ENCODE measurements at regions not wholly inside any gene's neighbourhood (a gene's known extent, or its start where the extent isn't known, plus 50 kb on each side); places are given as distances from the start of the nearest gene placed in this dataset.

GRCh38 chr21:21622460-21623234 is 624.4 kb downstream of the NCAM2 start:
- 82% methylated on average over 2 of the region's 3 CpGs for WGBS (ENCODE audit: insufficient coverage)
- no peaks in the 10 kb centered on the region for H3K9me3 ChIP-seq (ENCODE audit: control insufficient read depth, insufficient read depth, low read length)
- no peak overlapping the region for H3K27ac ChIP-seq (ENCODE audit: low read length)
- Mint-ChIP-seq H3K4me3 (no peak overlapping the region), H3K4me1 (no peaks in the 10 kb centered on the region), H3K27me3 (ENCODE audit: low read depth in 2 of 2) (no peaks in the 10 kb centered on the region), H3K36me3 (no peaks in the 10 kb centered on the region), H3K9me3 (peaks cover 9 to 20% of the 10 kb centered on the region in 2 donors), H3K27ac (no peak overlapping the region)
- ATAC-seq (no peak), DNase-seq (no peak)
- no peaks in the 10 kb centered on the region for H3K27me3 ChIP-seq (ENCODE audit: control insufficient read depth, insufficient read depth, low read length)
- H3K36me3 ChIP-seq (ENCODE audit: control insufficient read depth, insufficient read depth, low read length): no peaks in the 10 kb centered on the region
- H3K4me3 ChIP-seq (ENCODE audit: low read length): no peak overlapping the region
- intact Hi-C loops (cut with micrococcal nuclease): no loop called here
- TF ChIP-seq, protein P1, sequence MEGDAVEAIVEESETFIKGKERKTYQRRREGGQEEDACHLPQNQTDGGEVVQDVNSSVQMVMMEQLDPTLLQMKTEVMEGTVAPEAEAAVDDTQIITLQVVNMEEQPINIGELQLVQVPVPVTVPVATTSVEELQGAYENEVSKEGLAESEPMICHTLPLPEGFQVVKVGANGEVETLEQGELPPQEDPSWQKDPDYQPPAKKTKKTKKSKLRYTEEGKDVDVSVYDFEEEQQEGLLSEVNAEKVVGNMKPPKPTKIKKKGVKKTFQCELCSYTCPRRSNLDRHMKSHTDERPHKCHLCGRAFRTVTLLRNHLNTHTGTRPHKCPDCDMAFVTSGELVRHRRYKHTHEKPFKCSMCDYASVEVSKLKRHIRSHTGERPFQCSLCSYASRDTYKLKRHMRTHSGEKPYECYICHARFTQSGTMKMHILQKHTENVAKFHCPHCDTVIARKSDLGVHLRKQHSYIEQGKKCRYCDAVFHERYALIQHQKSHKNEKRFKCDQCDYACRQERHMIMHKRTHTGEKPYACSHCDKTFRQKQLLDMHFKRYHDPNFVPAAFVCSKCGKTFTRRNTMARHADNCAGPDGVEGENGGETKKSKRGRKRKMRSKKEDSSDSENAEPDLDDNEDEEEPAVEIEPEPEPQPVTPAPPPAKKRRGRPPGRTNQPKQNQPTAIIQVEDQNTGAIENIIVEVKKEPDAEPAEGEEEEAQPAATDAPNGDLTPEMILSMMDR (IDR thresholded peaks at IDR 0.05): no peak
- H3K4me1 ChIP-seq (ENCODE audit: control insufficient read depth, insufficient read depth, low read length): no peaks in the 10 kb centered on the region

DNA sequence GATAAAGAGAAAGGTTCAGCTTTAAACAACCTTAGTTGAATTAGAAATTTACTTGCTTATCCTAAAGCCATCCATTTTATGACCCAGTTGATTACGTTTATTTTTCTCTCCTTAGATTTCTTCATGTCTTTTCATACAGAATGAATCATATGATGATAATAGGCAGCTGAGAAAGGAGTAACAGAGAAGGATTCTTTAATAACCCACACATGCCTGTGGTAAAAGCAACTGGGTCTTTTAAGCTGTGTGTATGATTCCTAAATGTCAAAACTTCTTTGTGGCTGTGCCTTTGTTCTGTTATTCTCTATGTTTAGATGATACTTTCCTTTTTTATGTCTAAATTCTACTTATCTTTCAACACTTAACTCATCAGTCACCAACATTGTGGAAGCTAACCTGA is 626.5 kb downstream of the NCAM2 start:
- no CpG with 5 or more reads among the region's 1 CpG for WGBS (ENCODE audit: insufficient coverage)

DNA sequence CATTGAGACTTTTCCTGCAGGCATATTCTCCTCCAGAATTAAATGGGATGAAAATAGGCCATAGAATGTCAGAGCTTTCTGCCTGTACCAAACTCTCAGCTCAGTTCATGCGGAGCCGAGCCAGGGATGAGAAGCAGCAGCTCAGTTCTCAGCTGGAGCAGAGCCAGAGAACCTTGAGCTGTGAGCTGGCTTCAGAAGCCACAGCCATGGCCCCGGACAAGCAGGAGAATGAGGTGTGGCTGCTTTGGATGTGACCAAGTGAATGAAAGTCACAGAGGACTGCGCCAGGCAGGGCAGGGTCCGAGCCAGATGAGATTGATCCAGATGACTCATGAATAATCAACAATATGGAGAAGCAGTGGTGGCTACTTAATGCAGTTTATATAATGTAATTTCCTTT is 633.8 kb downstream of the NCAM2 start:
- 87% methylated on average over 5 of the region's 5 CpGs for WGBS (ENCODE audit: insufficient coverage)
- no peak for DNase-seq
- Mint-ChIP-seq H3K4me3 (no peak overlapping the region), H3K4me1 (no peaks in the 10 kb centered on the region), H3K9me3 (peaks cover 14 to 21% of the 10 kb centered on the region in 2 donors), H3K27me3 (ENCODE audit: low read depth in 2 of 2) (no peaks in the 10 kb centered on the region), H3K36me3 (no peaks in the 10 kb centered on the region), H3K27ac (no peak overlapping the region)
- TF ChIP-seq, protein P1 (IDR thresholded peaks at IDR 0.05): no peak
- H3K27me3 ChIP-seq (ENCODE audit: control insufficient read depth, insufficient read depth, low read length): no peaks in the 10 kb centered on the region
- no peak for ATAC-seq
- H3K27ac ChIP-seq (ENCODE audit: low read length): no peak overlapping the region
- H3K36me3 ChIP-seq (ENCODE audit: control insufficient read depth, insufficient read depth, low read length): no peaks in the 10 kb centered on the region
- H3K9me3 ChIP-seq (ENCODE audit: control insufficient read depth, insufficient read depth, low read length): peaks cover 4% of the 10 kb centered on the region
- no peak overlapping the region for H3K4me3 ChIP-seq (ENCODE audit: low read length)
- no peaks in the 10 kb centered on the region for H3K4me1 ChIP-seq (ENCODE audit: control insufficient read depth, insufficient read depth, low read length)
- intact Hi-C loops (cut with micrococcal nuclease): no loop called here

More for the DNA sequence above, 626.5 kb downstream of the NCAM2 start:
- no peaks in the 10 kb centered on the region for H3K27me3 ChIP-seq (ENCODE audit: control insufficient read depth, insufficient read depth, low read length)
- Mint-ChIP-seq H3K36me3 (no peaks in the 10 kb centered on the region), H3K4me1 (no peaks in the 10 kb centered on the region), H3K27ac (no peak overlapping the region), H3K27me3 (ENCODE audit: low read depth in 2 of 2) (no peaks in the 10 kb centered on the region), H3K4me3 (no peak overlapping the region), H3K9me3 (peaks cover 9 to 22% of the 10 kb centered on the region in 2 donors)
- H3K36me3 ChIP-seq (ENCODE audit: control insufficient read depth, insufficient read depth, low read length): no peaks in the 10 kb centered on the region
- no peaks in the 10 kb centered on the region for H3K9me3 ChIP-seq (ENCODE audit: control insufficient read depth, insufficient read depth, low read length)
- intact Hi-C loops (cut with micrococcal nuclease): no loop called here
- H3K4me1 ChIP-seq (ENCODE audit: control insufficient read depth, insufficient read depth, low read length): no peaks in the 10 kb centered on the region
- TF ChIP-seq, protein P1 (IDR thresholded peaks at IDR 0.05): no peak
- H3K27ac ChIP-seq (ENCODE audit: low read length): no peak overlapping the region
- no peak for DNase-seq
- no peak for ATAC-seq
- H3K4me3 ChIP-seq (ENCODE audit: low read length): no peak overlapping the region

DNA sequence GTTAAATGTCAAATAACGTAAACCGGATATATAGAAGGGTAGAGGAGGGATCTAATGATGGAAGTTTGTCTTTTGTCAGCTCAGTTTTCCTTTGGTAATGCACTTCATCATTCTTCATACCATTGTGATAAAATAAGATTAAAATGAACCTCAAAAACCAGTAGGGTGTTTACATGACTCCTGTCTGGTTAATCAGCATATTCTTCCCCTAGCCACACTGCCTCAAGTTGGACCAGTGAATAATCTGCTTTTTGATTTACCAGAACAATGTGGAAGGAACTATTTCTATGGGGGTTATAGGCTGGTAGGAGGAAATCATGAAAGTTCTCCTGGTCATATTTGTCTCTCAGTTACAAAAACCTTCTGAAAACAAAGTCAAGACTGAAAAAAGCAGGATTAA is 634.7 kb downstream of the NCAM2 start:
- no peaks in the 10 kb centered on the region for H3K36me3 Mint-ChIP-seq
- no peaks in the 10 kb centered on the region for H3K36me3 ChIP-seq (ENCODE audit: control insufficient read depth, insufficient read depth, low read length)
- ATAC-seq (no peak), DNase-seq (no peak)
- no peaks in the 10 kb centered on the region for H3K4me1 ChIP-seq (ENCODE audit: control insufficient read depth, insufficient read depth, low read length)
- peaks cover 14 to 26% of the 10 kb centered on the region in 2 donors for H3K9me3 Mint-ChIP-seq
- no peak overlapping the region for H3K27ac ChIP-seq (ENCODE audit: low read length)
- intact Hi-C loops (cut with micrococcal nuclease): no loop called here
- no peak overlapping the region for H3K4me3 Mint-ChIP-seq
- no peaks in the 10 kb centered on the region for H3K27me3 Mint-ChIP-seq (ENCODE audit: low read depth in 2 of 2)
- no peak overlapping the region for H3K27ac Mint-ChIP-seq
- peaks cover 4% of the 10 kb centered on the region for H3K9me3 ChIP-seq (ENCODE audit: control insufficient read depth, insufficient read depth, low read length)
- no peaks in the 10 kb centered on the region for H3K4me1 Mint-ChIP-seq
- TF ChIP-seq, protein P1 (IDR thresholded peaks at IDR 0.05): no peak
- no peak overlapping the region for H3K4me3 ChIP-seq (ENCODE audit: low read length)
- no peaks in the 10 kb centered on the region for H3K27me3 ChIP-seq (ENCODE audit: control insufficient read depth, insufficient read depth, low read length)
- no CpG with 5 or more reads among the region's 2 CpGs for WGBS (ENCODE audit: insufficient coverage)

Measured in natural killer cell (primary cell).